Transverse colon (tissue), 4 donors: ENCODE measurements at regions not wholly inside any gene's neighbourhood (a gene's known extent, or its start where the extent isn't known, plus 50 kb on each side); places are given as distances from the start of the nearest gene placed in this dataset.

Source experiments
- DNase-seq: peaks from one replicate; pipeline ENCODE4 v3.0.0-alpha.2; 2019
- H3K27ac ChIP-seq, 4 donors: fragments of 200-600 bp; sonication (generic); 2 replicates each; pipeline ENCODE4 v1.5.1; 2016 to 2018; ENCODE audit warnings: inconsistent platforms in 4 of 4
- H3K27me3 ChIP-seq: fragments of 200-600 bp; sonication (generic); 2 replicates; pipeline ENCODE4 v1.5.1; 2017; ENCODE audit warnings: inconsistent platforms
- H3K36me3 ChIP-seq, 4 donors: fragments of 200-600 bp; sonication (generic); 2 replicates each; pipeline ENCODE4 v1.5.1; 2017 to 2019; ENCODE audit warnings: inconsistent platforms in 4 of 4
- H3K4me1 ChIP-seq, 4 donors: fragments of 200-600 bp; sonication (generic); 2 replicates each; pipeline ENCODE4 v1.5.1; 2017 to 2020; ENCODE audit warnings: inconsistent platforms in 4 of 4
- H3K4me3 ChIP-seq, 4 donors: fragments of 200-600 bp; sonication (generic); 1 replicate in 1 of 4; 2 replicates in 3 of 4; pipeline versions ENCODE4 v1.5.1 to v1.6.1; 2017 to 2019; ENCODE audit warnings: inconsistent platforms in 4 of 4
- H3K9me3 ChIP-seq, 2 donors: fragments of 200-600 bp; sonication (generic); 2 replicates each; pipeline ENCODE4 v1.5.1; 2017 to 2019; ENCODE audit warnings: inconsistent platforms in 2 of 2
- CTCF ChIP-seq, 5 experiments: fragments of 200-600 bp in 3 of 5; fragments of 450-650 bp in 2 of 5; sonication (generic) in 3 of 5; IDR thresholded peaks; 1 replicate in 2 of 5; 2 replicates in 3 of 5; pipeline ENCODE4 v1.5.1; 2016 to 2017; ENCODE audit warnings: antibody characterized with exemption in 5 of 5, inconsistent platforms in 3 of 5, mild to moderate bottlenecking in 2 of 5, moderate library complexity in 1 of 5
- EP300 ChIP-seq: sonication (generic); formaldehyde crosslinking; IDR thresholded peaks from one replicate; pipeline ENCODE4 v1.6.1; 2017; ENCODE audit warnings: antibody characterized with exemption, low read depth
- POLR2A ChIP-seq: fragments of 450-650 bp; IDR thresholded peaks from one replicate; pipeline ENCODE4 v1.6.1; 2016; ENCODE audit warnings: antibody characterized with exemption, mild to moderate bottlenecking, moderate library complexity
- POLR2AphosphoS5 ChIP-seq, 3 donors: sonication (generic); formaldehyde crosslinking; IDR thresholded peaks; one replicate each; pipeline ENCODE4 v1.6.1; 2016; ENCODE audit warnings: antibody characterized with exemption in 3 of 3
- WGBS, 2 donors: methylation state at CpG; one replicate each; pipeline ENCODE4 v1.1.5; 2018; ENCODE audit warnings: low coverage in 1 of 2; 5-methylcytosine and 5-hydroxymethylcytosine counted together
- in situ Hi-C, 4 donors: fragments of 200-750 bp; cut with MboI; loops; one replicate each; pipeline versions ENCODE4 v1.15.0 to v1.15.1; 2017; ENCODE audit warnings: low sequenced_read_pairs in 3 of 4, low pct_ligation_motif_present in 1 of 4, low pct_unique_long_range_greater_than_20kb in 1 of 4
- intact Hi-C: fragments of 100-400 bp; cut with DNase I; formaldehyde crosslinking; loops from one replicate; pipeline ENCODE4 v1.15.1; 2023; ENCODE audit warnings: low total_unique reads

- no peaks in the 10 kb centered on the region for H3K27me3 ChIP-seq
- 72 to 80% methylated on average over 2 to 5 of the region's 5 CpGs for WGBS, 2 donors
- intact Hi-C loops (no loop called here), in situ Hi-C loops (no loop called here)
- peaks cover 0 to 4% of the 10 kb centered on the region in 2 donors for H3K9me3 ChIP-seq
- no peaks in the 10 kb centered on the region for H3K36me3 ChIP-seq
- no peaks in the 10 kb centered on the region for H3K4me1 ChIP-seq
- TF ChIP-seq POLR2AphosphoS5 (IDR thresholded peaks at IDR 0.05) (no peak), EP300 (no peak), POLR2A (no peak), CTCF (IDR thresholded peaks at IDR 0.05) (no peak)
- no peak overlapping the region for H3K27ac ChIP-seq
- DNase-seq, result no peak
- no peak overlapping the region for H3K4me3 ChIP-seq
These were observed 301.5 kb upstream of the PHF14 start for GRCh38 chr7:10672186-10672585.

- TF ChIP-seq CTCF (IDR thresholded peaks at IDR 0.05) (no peak), POLR2AphosphoS5 (IDR thresholded peaks at IDR 0.05) (no peak), EP300 (no peak), POLR2A (no peak)
- Histone ChIP-seq H3K4me3 (no peak overlapping the region), H3K9me3 (no peaks in the 10 kb centered on the region), H3K36me3 (no peaks in the 10 kb centered on the region), H3K4me1 (no peaks in the 10 kb centered on the region), H3K27ac (no peak overlapping the region), H3K27me3 (no peaks in the 10 kb centered on the region)
- in situ Hi-C loops, result no loop called here
- intact Hi-C loops, result no loop called here
- DNase-seq, result no peak
- WGBS, 2 donors, result 81% methylated on average over 2 of the region's 2 CpGs; no CpG with 5 or more reads in 1 of the 2 donors
These were observed 296.5 kb upstream of the PHF14 start for GRCh38 chr7:10677211-10677610.

GRCh38 chr7:10677668-10678232 is 295.9 kb upstream of the PHF14 start:
- Histone ChIP-seq H3K9me3 (no peaks in the 10 kb centered on the region), H3K27ac (no peak overlapping the region), H3K4me1 (no peaks in the 10 kb centered on the region), H3K4me3 (no peak overlapping the region), H3K36me3 (no peaks in the 10 kb centered on the region), H3K27me3 (no peaks in the 10 kb centered on the region)
- in situ Hi-C loops, result no loop called here
- DNase-seq, result no peak
- TF ChIP-seq POLR2AphosphoS5 (IDR thresholded peaks at IDR 0.05) (no peak), EP300 (no peak), POLR2A (no peak), CTCF (IDR thresholded peaks at IDR 0.05) (no peak)
- intact Hi-C loops, result no loop called here
- WGBS, 2 donors, result 67 to 76% methylated on average over 1 of the region's 1 CpG

GRCh38 chr7:10684606-10685005 is 289.1 kb upstream of the PHF14 start:
- DNase-seq, result no peak
- intact Hi-C loops, result no loop called here
- in situ Hi-C loops, result no loop called here
- H3K4me1 ChIP-seq, result no peaks in the 10 kb centered on the region
- H3K4me3 ChIP-seq, result no peak overlapping the region
- no peaks in the 10 kb centered on the region for H3K36me3 ChIP-seq
- no peak overlapping the region for H3K27ac ChIP-seq
- TF ChIP-seq EP300 (no peak), POLR2A (no peak), CTCF (IDR thresholded peaks at IDR 0.05) (no peak)
- no peaks in the 10 kb centered on the region for H3K27me3 ChIP-seq
- 83% methylated on average over 5 of the region's 5 CpGs; no CpG with 5 or more reads in 1 of the 2 donors for WGBS, 2 donors
- H3K9me3 ChIP-seq, result no peaks in the 10 kb centered on the region
